HCT116 (cell line): ENCODE measurements at regions not wholly inside any gene's neighbourhood (a gene's known extent, or its start where the extent isn't known, plus 50 kb on each side); places are given as distances from the start of the nearest gene placed in this dataset.

Experiments
- ATAC-seq: fragments of 200-7000 bp; cut with Tn5 transposase; 2 replicates; pipeline ENCODE4 v1.9.1; 2020; ENCODE audit warnings: mild to moderate bottlenecking, moderate library complexity
- BruUV-seq: library from RNA; stranded (reverse); fragments of 400-500 nt; replicated peaks from 2 replicates; lab custom pipeline; 2021; lab: Mats Ljungman, UMichigan
- CTCF ChIA-PET: fragments of 300-600 bp; sonication (Branson Sonifier 250); formaldehyde crosslinking; loops from one replicate; lab custom pipeline; 2021; ENCODE audit warnings: antibody characterized with exemption; lab: Charles Lee
- POLR2A ChIA-PET: fragments of 300-600, 350-600 bp; sonication (Branson Sonifier 250); formaldehyde crosslinking; loops from one replicate; lab custom pipeline; 2021; ENCODE audit warnings: antibody characterized with exemption; lab: Charles Lee
- RAD21 ChIA-PET, 2 experiments: fragments of 300-600 bp; sonication (Branson Sonifier 250); formaldehyde crosslinking; loops; one replicate each; lab custom pipeline; 2023; ENCODE audit warnings: low total read pairs in 2 of 2; ENCODE audit not compliant: uncharacterized antibody in 2 of 2, unreplicated experiment in 2 of 2, low non-redundant PET in 1 of 2; lab: Charles Lee
- DNase-seq: peaks from one replicate; pipeline ENCODE4 v3.0.0-alpha.2; 2010; ENCODE audit warnings: low read depth, low spot score
- H2AFZ ChIP-seq: fragments of 200-600 bp; shearing (Covaris generic), sonication (generic); 2 replicates; pipeline ENCODE4 v1.6.1; 2017; ENCODE audit warnings: low read depth, mixed run types, mixed read lengths, antibody characterized with exemption, low read length; ENCODE audit not compliant: poor library complexity, severe bottlenecking
- H3K27ac ChIP-seq: 2 replicates; pipeline ENCODE4 v1.5.1; 2012; ENCODE audit warnings: low read depth, low read length
- H3K27me3 ChIP-seq: fragments of 200-600 bp; sonication (generic); 2 replicates; pipeline ENCODE4 v1.6.1; 2016; ENCODE audit warnings: mixed run types, low read length, mixed read lengths; ENCODE audit not compliant: insufficient read depth
- H3K36me3 ChIP-seq, 2 experiments: fragments of 200-500 bp in 1 of 2; fragments of 200-600 bp in 1 of 2; sonication (Bioruptor generic) in 1 of 2; sonication (generic) in 1 of 2; 2 replicates each; pipeline versions ENCODE4 v1.5.1 to v1.6.1; 2014 to 2016; ENCODE audit warnings: low read length in 2 of 2, inconsistent platforms in 1 of 2, mixed read lengths in 1 of 2, mixed run types in 1 of 2; ENCODE audit not compliant: insufficient read depth in 2 of 2, control insufficient read depth in 1 of 2
- H3K4me1 ChIP-seq, 2 experiments: fragments of 200-600 bp in 1 of 2; sonication (generic) in 1 of 2; 2 replicates each; pipeline versions ENCODE4 v1.5.1 to v1.6.1; 2012 to 2017; ENCODE audit warnings: low read length in 2 of 2, inconsistent platforms in 1 of 2, mild to moderate bottlenecking in 1 of 2, mixed read lengths in 1 of 2, mixed run types in 1 of 2, moderate library complexity in 1 of 2; ENCODE audit not compliant: insufficient read depth in 2 of 2, control insufficient read depth in 1 of 2
- H3K4me2 ChIP-seq: fragments of 200-600 bp; sonication (generic); 2 replicates; pipeline ENCODE4 v1.6.1; 2017; ENCODE audit warnings: mixed run types, low read length, mixed read lengths
- H3K4me3 ChIP-seq, 2 experiments: fragments of 200-600 bp in 1 of 2; sonication (generic) in 1 of 2; replicated peaks in 1 of 2; 2 replicates each; pipeline ENCODE4 v1.5.1; 2011 to 2016; ENCODE audit warnings: low read length in 2 of 2, control low read depth in 1 of 2, low read depth in 1 of 2, mild to moderate bottlenecking in 1 of 2, mixed read lengths in 1 of 2, mixed run types in 1 of 2
- H3K79me2 ChIP-seq: fragments of 200-600 bp; sonication (generic); 2 replicates; pipeline ENCODE4 v1.6.1; 2017; ENCODE audit warnings: mild to moderate bottlenecking, mixed run types, low read length, moderate library complexity, mixed read lengths; ENCODE audit not compliant: insufficient read depth
- H3K9ac ChIP-seq: fragments of 200-600 bp; sonication (generic); 2 replicates; pipeline ENCODE4 v1.6.1; 2016; ENCODE audit warnings: low read length, mixed read lengths
- H3K9me2 ChIP-seq: fragments of 200-600 bp; sonication (generic), shearing (Covaris generic); 2 replicates; pipeline ENCODE4 v1.6.1; 2017; ENCODE audit warnings: mixed run types, mild to moderate bottlenecking, moderate library complexity; ENCODE audit not compliant: insufficient read depth
- H3K9me3 ChIP-seq, 2 experiments: fragments of 200-500 bp in 1 of 2; fragments of 200-600 bp in 1 of 2; sonication (Bioruptor generic) in 1 of 2; sonication (generic) in 1 of 2; 2 replicates each; pipeline ENCODE4 v1.6.1; 2014 to 2017; ENCODE audit warnings: low read length in 2 of 2, mixed read lengths in 2 of 2, inconsistent platforms in 1 of 2, low read depth in 1 of 2, mild to moderate bottlenecking in 1 of 2, mixed run types in 1 of 2, moderate library complexity in 1 of 2; ENCODE audit not compliant: control insufficient read depth in 1 of 2, insufficient read depth in 1 of 2
- H4K20me1 ChIP-seq: fragments of 200-600 bp; sonication (generic), shearing (Covaris generic); 2 replicates; pipeline ENCODE4 v1.6.1; 2017; ENCODE audit warnings: mixed run types, mild to moderate bottlenecking, moderate library complexity; ENCODE audit not compliant: insufficient read depth
- CEBPB ChIP-seq: IDR thresholded peaks from 2 replicates; pipeline ENCODE4 v1.6.1; 2012; ENCODE audit warnings: low read depth
- ELF1 ChIP-seq: IDR thresholded peaks from 2 replicates; pipeline ENCODE4 v1.6.1; 2012; ENCODE audit warnings: low read depth, borderline replicate concordance
- EZH2phosphoT487 ChIP-seq: fragments of 200-600 bp; IDR thresholded peaks from 2 replicates; pipeline ENCODE4 v1.6.1; 2018; ENCODE audit warnings: antibody characterized with exemption, borderline replicate concordance
- FOSL1 ChIP-seq: IDR thresholded peaks from 2 replicates; pipeline ENCODE4 v1.6.1; 2012; ENCODE audit warnings: low read depth
- JUND ChIP-seq: IDR thresholded peaks from 2 replicates; pipeline ENCODE4 v1.6.1; 2012
- POLR2A ChIP-seq: IDR thresholded peaks from 2 replicates; pipeline ENCODE4 v1.7.0; 2011; ENCODE audit warnings: borderline replicate concordance; ENCODE audit not compliant: insufficient read depth, insufficient read length; ENCODE audit errors: extremely low read depth
- REST ChIP-seq: IDR thresholded peaks from 2 replicates; pipeline ENCODE4 v1.6.1; 2012; ENCODE audit warnings: low read depth
- SIN3A ChIP-seq: IDR thresholded peaks from 2 replicates; pipeline ENCODE4 v1.6.1; 2012; ENCODE audit warnings: low read depth
- SRF ChIP-seq: IDR thresholded peaks from 2 replicates; pipeline ENCODE4 v1.6.1; 2012; ENCODE audit warnings: low read depth
- TCF7L2 ChIP-seq: IDR thresholded peaks from 2 replicates; pipeline ENCODE4 v1.7.0; 2011; ENCODE audit warnings: borderline replicate concordance, inconsistent platforms; ENCODE audit not compliant: insufficient read depth, insufficient read length; ENCODE audit errors: extremely low read depth
- ZFX ChIP-seq: fragments of 450-650 bp; IDR thresholded peaks from 2 replicates; pipeline ENCODE4 v1.6.1; 2017
- intact Hi-C: fragments of 100-400 bp; cut with micrococcal nuclease; formaldehyde crosslinking; loops from 2 replicates; pipeline ENCODE4 v1.10.0; 2022

DNA sequence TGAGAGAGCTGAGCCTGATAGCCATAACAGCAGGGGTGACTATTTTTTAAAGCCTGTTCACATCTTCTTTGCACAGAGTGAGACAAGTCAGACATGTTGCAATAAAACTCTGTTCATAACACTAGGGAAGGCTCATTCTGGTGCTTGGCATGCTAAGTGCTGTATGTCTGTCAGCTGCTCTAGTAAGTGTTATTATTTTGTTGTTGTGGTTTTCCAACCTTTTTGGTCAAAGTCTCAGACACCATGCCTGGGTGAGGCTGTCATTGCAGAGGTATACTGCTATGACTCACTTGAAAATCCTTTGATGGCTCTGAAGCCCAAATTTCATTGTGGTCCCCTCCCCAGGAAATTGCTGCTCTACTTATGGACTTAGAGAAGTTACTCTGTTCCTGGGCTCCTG, 129.7 kb downstream of the ADRA2A start:
- Histone ChIP-seq H3K27me3 (peaks cover 33% of the 10 kb centered on the region), H3K9ac (no peak overlapping the region), H3K4me3 (no peak overlapping the region), H2AFZ (no peak overlapping the region), H3K27ac (no peak overlapping the region), H3K4me1 (no peaks in the 10 kb centered on the region), H4K20me1 (no peaks in the 10 kb centered on the region), H3K36me3 (no peaks in the 10 kb centered on the region), H3K79me2 (no peaks in the 10 kb centered on the region), H3K4me2 (no peak overlapping the region), H3K9me2 (no peaks in the 10 kb centered on the region), H3K9me3 (no peaks in the 10 kb centered on the region)
- CTCF ChIA-PET = no interaction called here
- POLR2A ChIA-PET = no interaction called here
- RAD21 ChIA-PET = interaction anchor here in 1 of 2 experiments (0.6 kb wide), 1 partner anchor 902 kb away, joined by 4 read pairs; the partner anchor contains the start of gene SMNDC1
- no TSS peak for BruUV-seq
- DNase-seq (no peak), ATAC-seq (no peak)
- TF ChIP-seq CEBPB (no peak), JUND (no peak), SRF (no peak), ELF1 (no peak), EZH2phosphoT487 (no peak), POLR2A (no peak), TCF7L2 (no peak), ZFX (no peak), SIN3A (no peak), REST (no peak), FOSL1 (no peak)
- intact Hi-C loops = loop anchor here (2.0 to 10.0 kb wide), 2 partner anchors 460 to 592 kb away; no protein-coding TSS in a partner anchor
